RWPE1 (cell line): ENCODE measurements at regions not wholly inside any gene's neighbourhood (a gene's known extent, or its start where the extent isn't known, plus 50 kb on each side); places are given as distances from the start of the nearest gene placed in this dataset.

Experiments
- CTCF ChIA-PET: fragments of 350-600 bp; sonication (Branson Sonifier 250); formaldehyde crosslinking; extraction: SDS; loops from one replicate; lab custom pipeline; 2021; lab: Yijun Ruan, JAX
- POLR2A ChIA-PET: fragments of 400-600 bp; formaldehyde crosslinking; extraction: SDS; loops from one replicate; lab custom pipeline; 2020; ENCODE audit warnings: antibody characterized with exemption; ENCODE audit not compliant: low non-redundant PET; lab: Yijun Ruan, JAX
- DNase-seq: peaks from one replicate; pipeline ENCODE4 v3.0.0; 2012; ENCODE audit warnings: low spot score
- H3K27ac ChIP-seq: fragments of 450-650 bp; 2 replicates; pipeline ENCODE4 v1.5.1; 2017
- TF ChIP-seq, protein P1 (sequence below): fragments of 450-650 bp; conservative IDR thresholded peaks from 2 replicates; pipeline ENCODE4 v1.5.1; 2017; ENCODE audit warnings: low read depth, mild to moderate bottlenecking

DNA sequence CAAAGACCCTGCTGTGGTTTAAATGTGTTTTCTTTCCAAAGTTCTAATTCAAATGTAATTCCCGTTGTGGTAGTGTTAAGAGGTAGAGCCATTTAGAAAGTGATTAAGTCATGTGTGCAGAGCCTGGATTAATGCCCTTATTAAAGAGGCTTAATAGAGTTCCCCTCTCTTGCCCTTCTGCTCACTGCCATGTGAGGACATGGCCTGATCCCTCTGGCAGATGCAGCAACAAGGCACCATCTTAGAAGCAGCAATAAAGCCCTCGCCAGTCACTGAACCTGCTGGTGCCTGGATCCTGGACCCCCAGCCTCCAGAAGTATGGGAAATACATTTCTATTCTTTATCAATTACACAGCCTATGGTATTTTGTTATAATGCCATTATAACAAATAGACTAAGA lies 485.2 kb downstream of the DCDC2C start:
- H3K27ac ChIP-seq, result no peak overlapping the region
- ChIA-PET CTCF (no interaction called here), POLR2A (no interaction called here)
- TF ChIP-seq, protein P1, sequence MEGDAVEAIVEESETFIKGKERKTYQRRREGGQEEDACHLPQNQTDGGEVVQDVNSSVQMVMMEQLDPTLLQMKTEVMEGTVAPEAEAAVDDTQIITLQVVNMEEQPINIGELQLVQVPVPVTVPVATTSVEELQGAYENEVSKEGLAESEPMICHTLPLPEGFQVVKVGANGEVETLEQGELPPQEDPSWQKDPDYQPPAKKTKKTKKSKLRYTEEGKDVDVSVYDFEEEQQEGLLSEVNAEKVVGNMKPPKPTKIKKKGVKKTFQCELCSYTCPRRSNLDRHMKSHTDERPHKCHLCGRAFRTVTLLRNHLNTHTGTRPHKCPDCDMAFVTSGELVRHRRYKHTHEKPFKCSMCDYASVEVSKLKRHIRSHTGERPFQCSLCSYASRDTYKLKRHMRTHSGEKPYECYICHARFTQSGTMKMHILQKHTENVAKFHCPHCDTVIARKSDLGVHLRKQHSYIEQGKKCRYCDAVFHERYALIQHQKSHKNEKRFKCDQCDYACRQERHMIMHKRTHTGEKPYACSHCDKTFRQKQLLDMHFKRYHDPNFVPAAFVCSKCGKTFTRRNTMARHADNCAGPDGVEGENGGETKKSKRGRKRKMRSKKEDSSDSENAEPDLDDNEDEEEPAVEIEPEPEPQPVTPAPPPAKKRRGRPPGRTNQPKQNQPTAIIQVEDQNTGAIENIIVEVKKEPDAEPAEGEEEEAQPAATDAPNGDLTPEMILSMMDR, result no peak
- no peak for DNase-seq

DNA sequence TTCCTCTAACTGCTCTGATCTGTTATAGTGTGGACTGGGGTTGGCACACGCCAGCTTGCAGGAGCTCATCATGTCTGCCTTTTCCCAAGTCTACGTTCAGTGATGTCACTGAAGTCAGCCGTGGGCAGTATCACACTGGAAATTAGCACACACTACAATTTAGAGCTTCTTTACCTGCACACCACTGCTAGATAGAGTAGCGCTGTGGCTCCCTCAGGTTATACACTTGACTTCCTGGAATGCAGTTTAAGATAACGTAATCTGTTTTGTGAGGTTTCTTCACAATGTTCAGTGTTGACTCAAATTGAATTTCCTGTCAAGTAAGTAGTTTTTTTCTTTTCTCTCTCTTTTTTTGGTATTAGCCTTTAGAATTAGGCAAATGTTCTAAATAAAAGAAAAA lies 487.2 kb downstream of the DCDC2C start:
- no peak for DNase-seq
- TF ChIP-seq, protein P1, result no peak
- ChIA-PET POLR2A (no interaction called here), CTCF (no interaction called here)
- H3K27ac ChIP-seq, result no peak overlapping the region

DNA sequence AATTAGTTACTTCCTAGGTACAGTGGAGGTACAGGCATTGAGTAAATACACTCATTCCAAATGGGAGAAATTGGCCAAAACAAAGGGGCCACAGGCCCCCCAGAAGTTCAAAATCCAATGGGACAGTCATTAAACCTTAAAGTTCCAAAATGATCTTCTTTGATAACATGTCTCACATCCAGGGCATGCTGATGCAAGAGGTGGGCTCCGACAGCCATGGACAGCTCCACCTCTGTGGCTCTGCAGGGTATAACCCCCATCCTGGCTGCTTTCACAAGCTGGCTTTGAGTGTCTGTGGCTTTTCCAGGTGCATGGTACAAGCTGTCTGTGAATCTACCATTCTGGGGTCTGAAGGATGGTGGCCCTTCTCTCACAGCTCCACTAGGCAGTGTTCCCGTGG lies 488.7 kb downstream of the DCDC2C start:
- TF ChIP-seq, protein P1, result no peak
- POLR2A ChIA-PET, result no interaction called here
- no peak for DNase-seq
- no peak overlapping the region for H3K27ac ChIP-seq
- CTCF ChIA-PET, result no interaction called here

DNA sequence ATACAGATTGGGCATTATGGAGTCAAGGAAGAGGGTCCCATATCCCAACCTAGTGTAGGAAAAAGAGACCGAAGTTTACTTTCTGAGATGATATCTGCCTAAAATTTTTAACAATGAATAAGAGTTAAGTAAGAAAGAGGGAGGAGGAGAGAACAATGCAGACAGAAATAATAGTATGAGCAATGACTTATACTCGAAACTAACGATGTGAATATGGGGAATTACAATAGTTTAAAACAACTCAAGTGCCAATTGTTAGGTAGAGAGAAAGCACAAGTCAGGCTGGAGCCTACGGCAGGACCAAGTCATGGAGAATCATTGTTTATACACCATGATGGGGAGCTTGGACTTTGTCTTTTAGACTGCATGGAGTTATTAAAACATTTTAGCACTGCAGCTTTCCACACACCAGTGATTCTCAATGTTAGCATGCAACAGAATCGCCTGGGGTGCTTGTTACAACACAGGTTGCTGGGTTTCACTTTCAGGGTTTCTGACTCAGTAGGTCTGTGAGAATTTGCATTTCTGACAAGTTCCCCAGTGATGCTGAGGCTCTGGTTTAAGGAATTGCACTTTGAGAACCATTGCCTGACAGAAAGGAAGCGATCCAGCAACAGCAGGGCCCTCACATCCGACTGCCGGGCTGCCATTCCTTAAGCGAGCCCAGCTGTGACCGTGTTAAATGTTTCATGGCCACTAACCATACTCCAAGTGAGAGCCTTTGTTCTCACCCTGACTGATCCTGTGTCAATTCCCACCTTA lies 511.2 kb downstream of the DCDC2C start:
- no peak for DNase-seq
- no peak overlapping the region for H3K27ac ChIP-seq
- TF ChIP-seq, protein P1, result no peak
- ChIA-PET CTCF (no interaction called here), POLR2A (no interaction called here)

DNA sequence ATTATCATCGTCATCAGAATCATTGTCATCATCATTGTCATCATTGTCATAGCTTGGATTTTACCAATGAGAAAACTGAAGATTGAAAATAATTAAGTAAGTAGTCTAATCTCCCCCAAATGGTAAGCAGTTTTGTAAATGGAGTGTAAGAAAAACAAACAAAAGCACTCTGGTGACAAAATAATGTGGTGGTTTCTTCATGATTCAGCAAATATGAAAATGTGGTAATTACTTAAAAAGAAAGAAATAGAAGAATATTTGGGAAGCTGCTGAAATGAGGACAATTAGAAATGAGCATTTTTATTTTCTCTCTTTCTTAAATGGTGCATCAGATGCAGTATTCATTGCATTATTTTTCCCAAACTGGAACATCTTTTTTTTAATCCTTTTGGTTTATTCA lies 514.4 kb downstream of the DCDC2C start:
- CTCF ChIA-PET, result no interaction called here
- POLR2A ChIA-PET, result no interaction called here
- H3K27ac ChIP-seq, result no peak overlapping the region
- DNase-seq, result no peak
- TF ChIP-seq, protein P1, result no peak

DNA sequence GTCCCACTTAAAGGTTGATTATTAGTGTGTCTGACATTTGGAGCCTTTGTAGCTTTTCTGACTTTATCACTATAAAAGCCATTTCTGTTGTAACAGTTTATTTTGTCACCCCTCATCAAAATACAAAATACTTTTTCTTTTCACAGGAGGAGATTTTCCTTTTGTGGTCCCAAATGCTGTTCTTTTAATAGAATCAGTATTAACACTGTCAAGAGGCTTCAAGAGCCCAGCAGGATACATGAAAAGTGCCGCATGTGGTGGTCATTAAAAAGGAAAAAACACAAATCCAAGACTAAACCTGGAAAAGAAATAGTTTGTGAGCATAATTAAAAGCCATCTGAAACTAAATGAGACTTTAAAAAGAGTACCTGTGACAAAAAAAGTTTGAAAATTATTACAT lies 515.7 kb downstream of the DCDC2C start:
- TF ChIP-seq, protein P1, result no peak
- DNase-seq, result no peak
- CTCF ChIA-PET, result no interaction called here
- H3K27ac ChIP-seq, result no peak overlapping the region
- POLR2A ChIA-PET, result no interaction called here

DNA sequence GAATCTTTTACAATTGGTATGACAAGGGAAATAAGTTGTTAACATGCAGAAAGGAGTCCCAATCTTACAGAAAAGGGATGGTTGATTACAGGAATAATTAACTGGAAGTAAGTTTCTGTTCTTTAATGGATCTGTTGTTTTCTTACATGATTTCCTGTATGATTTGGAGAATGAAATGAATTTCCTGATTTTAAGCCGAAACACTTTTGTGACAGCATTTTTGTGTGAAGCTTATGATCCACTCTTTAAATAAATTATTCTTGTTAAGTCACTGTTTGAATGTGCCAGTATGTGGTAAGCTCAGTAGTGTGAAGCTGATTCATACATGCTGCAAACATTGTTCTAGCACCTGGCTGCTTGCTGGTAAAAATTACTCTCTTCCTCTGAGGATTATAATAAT lies 516.2 kb downstream of the DCDC2C start:
- TF ChIP-seq, protein P1, result no peak
- ChIA-PET POLR2A (no interaction called here), CTCF (no interaction called here)
- DNase-seq, result no peak
- H3K27ac ChIP-seq, result no peak overlapping the region
